Stomach (tissue), 4 donors: ENCODE measurements at regions not wholly inside any gene's neighbourhood (a gene's known extent, or its start where the extent isn't known, plus 50 kb on each side); places are given as distances from the start of the nearest gene placed in this dataset.

Experiments
- CTCF ChIP-seq, 7 experiments: fragments of 450-650 bp in 4 of 7; fragments of 200-600 bp in 3 of 7; sonication (generic) in 3 of 7; IDR thresholded peaks; one replicate each; pipeline ENCODE4 v1.5.1; 2016 to 2019; ENCODE audit warnings: antibody characterized with exemption in 7 of 7, control low read depth in 2 of 7, mild to moderate bottlenecking in 1 of 7
- POLR2A ChIP-seq, 4 donors: fragments of 450-650 bp; IDR thresholded peaks; one replicate each; pipeline ENCODE4 v1.6.1; 2016; ENCODE audit warnings: antibody characterized with exemption in 4 of 4, control low read depth in 2 of 4, mild to moderate bottlenecking in 1 of 4, moderate library complexity in 1 of 4

- TF ChIP-seq CTCF (IDR thresholded peaks at IDR 0.05) (no peak), POLR2A (IDR thresholded peaks at IDR 0.05) (no peak)
These were observed 299.0 kb upstream of the E2F7 start for GRCh38 chr12:77364400-77364799.
